Kidney epithelial cell (primary cell): ENCODE measurements at regions not wholly inside any gene's neighbourhood (a gene's known extent, or its start where the extent isn't known, plus 50 kb on each side); places are given as distances from the start of the nearest gene placed in this dataset.

ENCODE experiments used
- DNase-seq: peaks from one replicate; pipeline ENCODE4 v3.0.0-alpha.2; 2010; ENCODE audit warnings: low read depth
- H3K27me3 ChIP-seq: 2 replicates; pipeline ENCODE4 v1.6.0; 2011; ENCODE audit warnings: low read length; ENCODE audit not compliant: control insufficient read depth, insufficient read depth
- H3K36me3 ChIP-seq: 2 replicates; pipeline ENCODE4 v1.5.1; 2011; ENCODE audit warnings: low read length; ENCODE audit not compliant: control insufficient read depth, insufficient read depth
- H3K4me3 ChIP-seq: 2 replicates; pipeline ENCODE4 v1.5.1; 2011; ENCODE audit warnings: low read depth, mild to moderate bottlenecking, control low read depth, low read length
- CTCF ChIP-seq: IDR thresholded peaks from 2 replicates; pipeline ENCODE4 v1.5.1; 2011; ENCODE audit warnings: mild to moderate bottlenecking, moderate library complexity, low read length, control low read depth, inconsistent platforms; ENCODE audit not compliant: insufficient read depth, poor library complexity, severe bottlenecking

- no peak for TF ChIP-seq CTCF
- Histone ChIP-seq H3K27me3 (no peaks in the 10 kb centered on the region), H3K36me3 (no peaks in the 10 kb centered on the region), H3K4me3 (no peak overlapping the region)
- no peak for DNase-seq
Observed at GRCh38 chr6:117118490-117118889, 146.9 kb upstream of the VGLL2 start.

- Histone ChIP-seq H3K36me3 (no peaks in the 10 kb centered on the region), H3K27me3 (no peaks in the 10 kb centered on the region), H3K4me3 (no peak overlapping the region)
- no peak for DNase-seq
- no peak for TF ChIP-seq CTCF
Observed at GRCh38 chr6:117126213-117126612, 139.1 kb upstream of the VGLL2 start.

- Histone ChIP-seq H3K36me3 (no peaks in the 10 kb centered on the region), H3K27me3 (no peaks in the 10 kb centered on the region), H3K4me3 (no peak overlapping the region)
- DNase-seq: no peak
- no peak for TF ChIP-seq CTCF
Observed at GRCh38 chr6:117128052-117128451, 137.3 kb upstream of the VGLL2 start.

- DNase-seq: no peak
- no peak for TF ChIP-seq CTCF
- no peak overlapping the region for H3K4me3 ChIP-seq
Observed at GRCh38 chr6:117130125-117130524, 135.2 kb upstream of the VGLL2 start.

GRCh38 chr6:117136702-117137101 lies 128.7 kb upstream of the VGLL2 start:
- H3K36me3 ChIP-seq: no peaks in the 10 kb centered on the region
- TF ChIP-seq CTCF: no peak
- no peak for DNase-seq

More at GRCh38 chr6:117130125-117130524, 135.2 kb upstream of the VGLL2 start:
- H3K27me3 ChIP-seq: no peaks in the 10 kb centered on the region
- H3K36me3 ChIP-seq: no peaks in the 10 kb centered on the region

GRCh38 chr6:117137711-117138110 lies 127.6 kb upstream of the VGLL2 start:
- Histone ChIP-seq H3K27me3 (no peaks in the 10 kb centered on the region), H3K4me3 (no peak overlapping the region), H3K36me3 (no peaks in the 10 kb centered on the region)
- no peak for DNase-seq
- TF ChIP-seq CTCF: no peak

More at GRCh38 chr6:117136702-117137101, 128.7 kb upstream of the VGLL2 start:
- H3K4me3 ChIP-seq: no peak overlapping the region
- H3K27me3 ChIP-seq: no peaks in the 10 kb centered on the region
